HG03025 (cell line): ENCODE measurements at regions not wholly inside any gene's neighbourhood (a gene's known extent, or its start where the extent isn't known, plus 50 kb on each side); places are given as distances from the start of the nearest gene placed in this dataset.
"Not testable (repeated sequence)": the region's sequence is repeated elsewhere in the genome, so short reads cannot be mapped to it uniquely, and the experiment has no call there.

Experiments used
- ATAC-seq: cut with Tn5 transposase; IDR thresholded peaks from one replicate; pipeline ENCODE4 v1.9.1; 2021; ENCODE audit warnings: mild to moderate bottlenecking, moderate library complexity; ENCODE audit not compliant: unreplicated experiment, low FRiP score

GRCh38 chr2:87559001-87559400 lies 188.9 kb upstream of the PLGLB2 start:
- ATAC-seq, result not testable (repeated sequence)

GRCh38 chr2:87559735-87560134 lies 188.2 kb upstream of the PLGLB2 start:
- not testable (repeated sequence) for ATAC-seq

DNA sequence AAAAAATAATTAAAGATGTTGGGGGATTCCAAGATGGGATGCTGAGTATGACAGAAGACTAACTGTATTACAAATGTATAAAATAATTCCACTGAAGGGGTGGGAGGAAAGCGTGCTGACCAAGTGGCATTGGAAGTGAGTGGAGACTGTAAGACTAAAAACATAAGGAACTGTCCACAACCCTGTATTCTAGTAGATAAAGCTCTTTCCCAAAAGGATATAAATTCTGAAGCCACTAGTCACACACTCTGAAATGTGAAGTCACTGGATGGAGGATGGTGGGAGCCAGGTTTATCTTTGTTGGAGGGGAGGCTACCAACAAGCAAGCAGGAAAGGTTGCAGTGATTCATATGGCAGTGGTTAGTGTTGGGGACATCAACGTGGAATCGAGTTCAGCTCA lies 182.8 kb upstream of the PLGLB2 start:
- ATAC-seq, result not testable (repeated sequence)

GRCh38 chr2:87566531-87566930 lies 181.4 kb upstream of the PLGLB2 start:
- not testable (repeated sequence) for ATAC-seq

- not testable (repeated sequence) for ATAC-seq
These were observed 180.8 kb upstream of the PLGLB2 start for GRCh38 chr2:87567093-87567492.

GRCh38 chr2:87567912-87568311 lies 180.0 kb upstream of the PLGLB2 start:
- ATAC-seq, result not testable (repeated sequence)

DNA sequence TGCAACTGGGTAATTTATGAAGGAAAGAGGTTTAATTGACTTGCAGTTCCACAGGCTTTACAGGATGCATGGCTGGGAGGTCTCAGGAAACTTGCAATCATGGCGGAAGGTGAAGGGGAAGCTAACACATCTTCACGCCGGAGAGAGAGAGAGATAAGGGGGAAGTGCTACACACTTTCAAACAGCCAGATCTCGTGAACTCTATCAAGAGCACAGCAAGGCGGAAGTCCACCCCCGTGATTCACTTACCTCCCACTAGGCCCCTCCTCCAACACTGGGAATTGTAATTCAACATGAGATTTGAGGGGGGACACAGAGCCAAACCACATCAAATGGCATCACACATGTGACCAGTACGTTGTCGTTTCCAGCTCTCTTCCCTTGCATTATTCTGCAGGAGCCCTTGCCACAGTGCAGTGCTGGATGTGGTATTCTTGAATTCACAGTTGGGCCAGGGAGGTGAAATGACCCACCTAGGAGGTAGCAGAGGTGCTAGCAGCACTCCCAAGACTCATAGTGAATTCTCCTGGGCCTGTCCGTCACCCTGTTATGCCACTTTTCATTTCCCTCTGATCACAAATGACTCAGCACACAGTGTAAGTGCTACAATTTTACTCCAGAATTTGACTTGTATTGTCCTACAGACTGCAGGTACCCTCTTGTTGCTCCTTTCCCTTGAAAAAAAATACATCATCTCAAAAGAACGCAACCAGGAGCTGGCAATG lies 179.2 kb upstream of the PLGLB2 start:
- not testable (repeated sequence) for ATAC-seq

DNA sequence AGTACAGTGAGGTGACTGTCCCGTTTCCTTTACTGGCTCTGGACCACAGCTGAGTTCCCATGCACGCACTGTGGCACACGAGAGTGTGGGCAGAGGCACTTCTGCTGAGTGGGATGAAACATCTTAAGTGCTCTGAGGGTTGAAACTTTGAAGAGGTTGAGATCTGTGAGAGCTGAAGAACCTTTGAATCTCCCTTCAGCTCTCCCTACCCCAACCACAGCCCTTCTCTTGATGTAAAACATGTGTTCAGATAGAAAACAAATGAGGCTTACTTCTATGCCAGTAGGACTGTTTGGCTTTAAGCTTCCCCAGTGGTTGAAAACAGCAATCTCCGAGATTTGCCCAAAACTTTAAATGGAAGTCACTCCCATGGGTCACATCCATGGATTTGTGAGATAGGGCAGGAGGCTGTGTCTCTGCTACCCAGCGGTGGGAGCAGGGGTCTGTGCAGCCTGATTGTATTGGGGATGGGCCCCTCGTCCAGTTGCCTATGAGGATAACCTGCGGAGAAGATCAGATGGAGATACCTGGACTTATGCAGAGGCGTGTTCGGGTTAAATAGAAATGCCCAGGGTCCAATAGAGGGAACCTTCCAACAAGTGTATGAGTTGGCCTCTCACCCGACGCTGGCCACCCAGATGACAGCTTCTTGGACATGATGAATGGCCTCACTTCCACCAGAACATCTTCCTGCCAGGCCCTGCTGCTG lies 178.0 kb upstream of the PLGLB2 start:
- not testable (repeated sequence) for ATAC-seq

- ATAC-seq, result not testable (repeated sequence)
These were observed 175.9 kb upstream of the PLGLB2 start for GRCh38 chr2:87571889-87572465.

DNA sequence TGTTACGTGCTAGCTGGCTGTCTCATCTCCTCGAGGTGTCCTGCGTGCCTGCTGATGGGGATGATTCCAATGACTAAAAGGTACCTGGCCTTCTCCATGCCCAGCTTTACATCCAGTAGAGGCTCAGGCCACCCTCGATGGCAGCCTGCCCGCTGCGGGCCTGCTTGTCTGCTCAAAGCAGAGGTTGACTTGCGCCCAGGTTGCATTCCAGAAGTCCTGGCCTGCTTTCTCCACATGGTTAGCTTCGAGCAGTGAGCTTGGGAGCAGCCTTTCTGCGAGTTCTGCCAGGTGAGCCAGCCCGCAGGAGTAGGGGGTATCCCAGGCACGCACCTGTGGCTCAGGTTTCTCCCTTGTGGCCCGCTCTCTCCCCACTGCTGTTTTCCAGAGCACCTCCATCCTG lies 175.0 kb upstream of the PLGLB2 start:
- ATAC-seq, result not testable (repeated sequence)

DNA sequence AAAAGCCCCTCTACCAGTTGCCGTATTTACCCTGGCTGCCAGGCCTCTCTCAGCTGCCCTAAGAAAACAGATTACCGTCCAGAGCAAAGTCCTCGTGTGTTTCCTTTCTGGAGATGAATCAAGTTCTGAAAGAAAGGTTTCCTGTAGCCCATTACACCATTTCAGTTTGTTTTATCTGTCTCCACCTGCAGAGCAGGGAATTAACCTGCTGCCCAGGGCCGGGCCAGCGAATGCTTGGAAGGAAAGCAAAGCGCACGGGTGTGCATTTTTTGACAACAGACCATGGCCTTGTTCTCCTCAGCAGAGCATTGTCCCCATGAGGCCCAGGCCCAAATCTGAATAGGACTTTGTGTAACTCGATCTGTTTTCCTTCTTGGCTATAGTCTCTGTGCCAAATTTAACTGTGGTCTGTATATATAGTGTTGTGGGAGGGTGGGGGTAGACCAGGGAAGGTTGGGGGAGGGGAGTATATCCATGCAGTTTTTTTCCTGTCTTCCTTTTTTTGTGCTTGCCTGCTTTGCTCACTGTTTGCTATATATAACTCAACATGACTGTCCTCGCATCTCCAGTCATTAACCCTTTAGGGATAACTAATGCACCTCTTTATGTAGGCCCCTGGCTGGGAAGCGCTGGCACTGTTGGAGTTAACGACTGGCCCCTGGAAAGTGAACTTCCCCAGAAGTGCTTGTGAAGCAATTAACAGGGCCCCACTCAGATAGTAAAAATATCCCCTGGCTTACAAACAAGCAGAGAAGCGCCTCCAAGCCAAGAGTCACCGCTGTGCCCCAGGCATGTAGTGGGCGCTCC lies 174.3 kb upstream of the PLGLB2 start:
- not testable (repeated sequence) for ATAC-seq

DNA sequence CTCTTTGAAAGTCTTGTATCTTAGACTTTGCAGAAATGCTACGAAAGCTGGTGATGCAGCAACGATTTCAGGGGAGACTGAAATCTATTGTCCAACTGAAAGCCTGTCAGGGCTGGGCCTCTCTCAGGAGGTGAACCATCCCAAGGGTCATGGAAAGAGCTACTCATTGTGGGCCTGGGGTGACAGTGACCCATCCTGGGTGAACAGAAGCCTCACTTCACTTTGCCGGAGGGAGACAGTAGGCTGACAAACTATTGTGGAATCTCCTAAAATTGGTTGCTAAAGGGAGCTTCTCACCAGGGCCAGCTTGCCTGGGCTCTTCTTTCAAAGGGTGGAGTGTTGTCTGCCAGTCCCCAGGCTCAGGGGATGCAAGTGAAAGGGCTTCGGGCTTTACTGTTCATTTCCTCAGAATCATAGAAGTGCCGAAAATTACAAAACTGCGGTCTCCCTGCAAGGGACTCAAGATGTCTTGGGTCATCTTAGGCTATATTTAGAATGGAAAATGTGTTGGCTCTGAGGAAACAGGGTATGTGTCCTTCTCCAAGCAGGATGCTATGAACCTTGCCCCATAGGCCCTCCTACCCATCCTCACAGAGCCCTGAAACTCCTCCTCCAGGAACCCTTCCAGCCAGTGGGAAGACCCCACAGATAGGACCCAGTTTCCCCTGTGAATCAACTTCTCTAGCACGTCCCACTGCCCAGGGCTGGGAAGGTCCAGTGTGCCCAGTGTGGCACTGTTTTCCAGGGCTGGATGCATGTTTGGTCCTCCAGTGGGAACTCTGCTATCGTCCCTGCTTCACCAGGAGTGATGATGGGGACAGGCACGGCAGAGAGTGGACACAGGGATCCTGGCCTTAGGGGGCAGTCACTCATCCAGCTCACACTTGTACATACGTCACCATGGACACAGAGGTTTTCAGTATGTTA lies 173.4 kb upstream of the PLGLB2 start:
- not testable (repeated sequence) for ATAC-seq

GRCh38 chr2:87575138-87575537 lies 172.7 kb upstream of the PLGLB2 start:
- ATAC-seq, result not testable (repeated sequence)

DNA sequence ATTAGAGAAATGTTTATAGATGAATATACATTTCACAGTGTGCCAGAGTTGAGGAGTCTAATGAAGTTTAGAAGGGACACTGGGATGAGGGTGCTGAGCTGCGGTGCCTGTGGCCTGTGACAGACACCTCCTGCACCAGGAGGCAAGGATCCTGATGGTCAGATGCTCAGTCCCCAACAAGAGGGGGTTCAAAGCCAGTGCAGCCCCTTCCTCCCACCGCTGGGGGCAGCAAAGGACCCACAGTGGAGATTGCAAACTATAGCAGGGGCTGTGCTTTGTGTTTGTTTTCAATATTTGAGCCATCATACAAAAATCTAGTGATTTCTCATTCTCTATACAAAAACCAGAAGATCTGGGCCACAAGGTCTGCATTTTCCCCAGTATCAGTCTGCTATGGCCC lies 170.5 kb upstream of the PLGLB2 start:
- not testable (repeated sequence) for ATAC-seq

DNA sequence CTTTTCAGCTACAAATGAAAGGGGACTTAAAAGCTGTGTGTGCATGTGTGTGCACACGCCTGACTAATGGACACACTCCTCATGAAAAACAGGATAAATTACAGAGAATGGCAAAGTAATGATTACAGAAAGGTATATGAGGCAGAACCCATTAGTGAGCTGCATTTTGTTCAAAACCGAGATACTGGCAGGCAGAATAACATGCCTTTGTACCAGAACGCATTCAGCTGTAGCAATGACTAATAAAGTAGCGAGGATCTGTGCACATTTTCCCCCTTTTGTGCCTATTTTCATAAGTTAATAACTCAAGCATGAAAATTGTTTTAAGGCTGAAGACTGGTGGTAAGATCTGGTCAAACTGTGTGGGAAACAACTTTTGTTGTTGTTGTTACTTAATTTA lies 165.7 kb upstream of the PLGLB2 start:
- ATAC-seq, result not testable (repeated sequence)

- ATAC-seq, result not testable (repeated sequence)
These were observed 165.3 kb upstream of the PLGLB2 start for GRCh38 chr2:87582579-87582978.

DNA sequence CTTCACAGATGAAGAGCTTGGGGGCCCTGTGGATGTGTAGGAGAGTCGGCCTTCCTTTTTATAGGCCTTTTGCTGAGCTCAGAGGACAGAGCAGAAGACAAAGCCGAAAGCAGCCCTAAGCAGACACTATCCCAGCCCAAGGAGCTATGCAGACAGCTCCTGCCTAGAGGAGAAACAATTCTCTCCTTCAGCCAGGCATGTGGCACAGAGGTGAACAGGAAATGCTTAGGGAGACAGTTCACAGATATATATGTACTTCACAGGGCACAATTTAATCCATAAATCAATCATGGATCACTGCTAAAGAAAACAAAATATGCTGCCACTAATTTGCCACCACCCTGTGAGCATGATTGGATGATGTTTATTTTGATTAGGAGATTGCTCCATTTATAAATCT lies 164.5 kb upstream of the PLGLB2 start:
- ATAC-seq, result not testable (repeated sequence)

- not testable (repeated sequence) for ATAC-seq
These were observed 164.1 kb upstream of the PLGLB2 start for GRCh38 chr2:87583803-87584202.

DNA sequence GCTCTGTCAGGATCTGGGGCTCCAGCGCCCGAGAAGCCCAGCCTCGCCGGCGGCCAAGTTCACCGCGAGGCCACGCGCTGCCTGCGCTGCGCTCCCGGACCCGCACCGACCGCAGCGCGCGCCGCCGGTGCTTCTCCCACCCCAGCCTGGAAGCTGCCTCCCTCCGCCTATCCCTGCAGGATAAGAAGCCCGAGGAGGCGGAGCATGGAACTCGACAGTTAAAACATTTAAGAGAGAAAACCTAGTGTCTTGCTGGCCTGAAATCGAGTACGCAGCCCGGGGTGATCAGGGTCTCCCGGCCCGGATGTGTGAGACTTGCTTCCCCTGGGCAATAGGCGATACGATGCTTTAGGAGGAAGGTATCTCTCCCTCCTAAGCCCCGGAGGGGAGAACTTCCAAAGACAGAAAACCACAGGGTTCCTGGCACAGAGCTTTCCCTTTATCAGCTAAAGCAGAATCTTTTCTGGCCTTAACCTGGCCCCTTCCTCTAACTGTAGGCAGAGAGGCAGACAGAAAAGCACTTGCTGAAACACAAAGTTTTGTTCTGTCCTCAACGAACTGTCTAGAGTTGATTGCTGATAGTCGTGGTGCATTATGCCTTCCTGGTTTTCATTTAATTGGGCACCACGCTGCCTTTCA lies 163.5 kb upstream of the PLGLB2 start:
- ATAC-seq, result not testable (repeated sequence)
